Tibial artery (tissue), 4 donors: ENCODE measurements at regions not wholly inside any gene's neighbourhood (a gene's known extent, or its start where the extent isn't known, plus 50 kb on each side); places are given as distances from the start of the nearest gene placed in this dataset.

Experiments used
- DNase-seq, 2 donors: peaks; one replicate each; pipeline ENCODE4 v3.0.0-alpha.2; 2019
- H3K27ac ChIP-seq, 2 donors: fragments of 200-600 bp; sonication (generic) in 1 of 2; 1 replicate in 1 of 2; 2 replicates in 1 of 2; pipeline ENCODE4 v1.5.1; 2018 to 2019; ENCODE audit warnings: mild to moderate bottlenecking in 1 of 2
- H3K27me3 ChIP-seq, 2 donors: fragments of 200-600 bp; sonication (generic) in 1 of 2; one replicate each; pipeline versions ENCODE4 v1.5.1 to v1.6.0; 2016 to 2019
- H3K36me3 ChIP-seq, 3 donors: fragments of 200-600 bp; sonication (generic) in 2 of 3; one replicate each; pipeline ENCODE4 v1.5.1; 2016 to 2019; ENCODE audit warnings: mild to moderate bottlenecking in 2 of 3
- H3K4me1 ChIP-seq, 4 donors: fragments of 200-600 bp; sonication (generic) in 2 of 4; 1 replicate in 3 of 4; 2 replicates in 1 of 4; pipeline ENCODE4 v1.5.1; 2016 to 2019
- H3K4me3 ChIP-seq, 2 donors: fragments of 200-600 bp; sonication (generic) in 1 of 2; 1 replicate in 1 of 2; 2 replicates in 1 of 2; pipeline ENCODE4 v1.5.1; 2018 to 2019; ENCODE audit warnings: mild to moderate bottlenecking in 2 of 2
- H3K9me3 ChIP-seq, 3 donors: fragments of 200-600 bp; sonication (generic) in 1 of 3; one replicate each; pipeline ENCODE4 v1.5.1; 2016 to 2019
- intact Hi-C: fragments of 100-400 bp; cut with DNase I; formaldehyde crosslinking; loops from one replicate; pipeline ENCODE4 v1.15.0; 2023; ENCODE audit warnings: low total_unique reads
- TF ChIP-seq, protein P1 (sequence below), 2 experiments: fragments of 200-600 bp in 1 of 2; fragments of 450-650 bp in 1 of 2; IDR thresholded peaks; one replicate each; pipeline ENCODE4 v1.5.1; 2017 to 2019; ENCODE audit warnings: antibody characterized with exemption in 2 of 2, mild to moderate bottlenecking in 1 of 2, moderate library complexity in 1 of 2

- Histone ChIP-seq H3K27me3 (no peaks in the 10 kb centered on the region), H3K4me1 (no peaks in the 10 kb centered on the region), H3K4me3 (no peak overlapping the region), H3K36me3 (no peaks in the 10 kb centered on the region), H3K27ac (no peak overlapping the region), H3K9me3 (peaks cover 0 to 6% (median 6%) of the 10 kb centered on the region in 3 donors)
- intact Hi-C loops, result loop anchor here (5.0 kb wide), 1 partner anchor 1813 kb away; no protein-coding TSS in a partner anchor
- TF ChIP-seq, protein P1, sequence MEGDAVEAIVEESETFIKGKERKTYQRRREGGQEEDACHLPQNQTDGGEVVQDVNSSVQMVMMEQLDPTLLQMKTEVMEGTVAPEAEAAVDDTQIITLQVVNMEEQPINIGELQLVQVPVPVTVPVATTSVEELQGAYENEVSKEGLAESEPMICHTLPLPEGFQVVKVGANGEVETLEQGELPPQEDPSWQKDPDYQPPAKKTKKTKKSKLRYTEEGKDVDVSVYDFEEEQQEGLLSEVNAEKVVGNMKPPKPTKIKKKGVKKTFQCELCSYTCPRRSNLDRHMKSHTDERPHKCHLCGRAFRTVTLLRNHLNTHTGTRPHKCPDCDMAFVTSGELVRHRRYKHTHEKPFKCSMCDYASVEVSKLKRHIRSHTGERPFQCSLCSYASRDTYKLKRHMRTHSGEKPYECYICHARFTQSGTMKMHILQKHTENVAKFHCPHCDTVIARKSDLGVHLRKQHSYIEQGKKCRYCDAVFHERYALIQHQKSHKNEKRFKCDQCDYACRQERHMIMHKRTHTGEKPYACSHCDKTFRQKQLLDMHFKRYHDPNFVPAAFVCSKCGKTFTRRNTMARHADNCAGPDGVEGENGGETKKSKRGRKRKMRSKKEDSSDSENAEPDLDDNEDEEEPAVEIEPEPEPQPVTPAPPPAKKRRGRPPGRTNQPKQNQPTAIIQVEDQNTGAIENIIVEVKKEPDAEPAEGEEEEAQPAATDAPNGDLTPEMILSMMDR (IDR thresholded peaks at IDR 0.05), result no peak
- DNase-seq, result no peak
Measured at GRCh38 chr13:97079726-97080125, 85.5 kb upstream of the OXGR1 start.

DNA sequence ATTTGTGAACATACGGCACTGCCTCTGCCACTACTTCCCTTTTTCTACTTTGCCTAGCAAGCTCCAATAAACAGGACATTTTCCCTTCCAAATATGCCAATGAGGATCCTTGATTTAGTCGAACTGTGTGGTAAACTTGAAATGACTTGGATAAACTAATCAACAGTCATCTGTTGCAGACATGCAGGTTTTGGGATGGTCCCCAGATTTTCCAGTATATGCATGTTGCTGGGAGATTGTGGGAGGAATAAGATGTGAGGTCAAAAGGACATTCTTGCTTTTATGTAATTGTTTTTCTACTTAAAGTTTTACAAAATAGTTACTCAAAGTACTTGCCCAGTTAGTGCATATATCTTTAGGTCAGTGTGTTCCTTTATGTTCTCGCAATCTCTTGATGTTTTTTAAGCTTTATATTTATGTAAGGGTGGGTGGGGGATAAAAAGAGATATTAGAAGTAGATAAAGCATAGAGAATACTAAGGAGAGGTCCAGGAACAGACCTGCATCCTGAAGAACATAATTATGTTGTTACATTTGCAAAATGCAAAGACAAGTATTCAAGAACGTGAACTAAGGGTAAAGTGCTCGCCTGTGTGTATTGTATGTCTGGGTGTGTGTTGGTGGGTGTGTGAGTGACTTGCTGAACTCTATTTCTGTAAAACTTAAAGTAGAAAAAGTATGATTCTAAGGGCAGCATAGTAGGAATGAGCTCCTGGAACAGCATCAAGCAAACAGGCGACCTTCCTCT is 88.4 kb upstream of the OXGR1 start:
- no peak for DNase-seq
- H3K9me3 ChIP-seq, result no peaks in the 10 kb centered on the region
- no peaks in the 10 kb centered on the region for H3K4me1 ChIP-seq
- intact Hi-C loops, result loop anchor here (5.0 kb wide), 1 partner anchor 1810 kb away; no protein-coding TSS in a partner anchor
- H3K36me3 ChIP-seq, result no peaks in the 10 kb centered on the region
- no peak overlapping the region for H3K27ac ChIP-seq
- H3K27me3 ChIP-seq, result no peaks in the 10 kb centered on the region
- TF ChIP-seq, protein P1 (IDR thresholded peaks at IDR 0.05), result no peak
- no peak overlapping the region for H3K4me3 ChIP-seq

- Histone ChIP-seq H3K27me3 (no peaks in the 10 kb centered on the region), H3K4me3 (no peak overlapping the region), H3K36me3 (no peaks in the 10 kb centered on the region), H3K4me1 (no peaks in the 10 kb centered on the region), H3K9me3 (no peaks in the 10 kb centered on the region), H3K27ac (no peak overlapping the region)
- TF ChIP-seq, protein P1 (IDR thresholded peaks at IDR 0.05), result no peak
- intact Hi-C loops, result no loop called here
- no peak for DNase-seq
Measured at GRCh38 chr13:97091196-97091595, 96.9 kb upstream of the OXGR1 start.

- no peaks in the 10 kb centered on the region for H3K27me3 ChIP-seq
- intact Hi-C loops, result loop anchor here (5.0 kb wide), 1 partner anchor 279 kb away; no protein-coding TSS in a partner anchor
Measured at GRCh38 chr13:97100821-97101220, 106.5 kb upstream of the OXGR1 start.

GRCh38 chr13:97101912-97102708 is 107.8 kb upstream of the OXGR1 start:
- TF ChIP-seq, protein P1 (IDR thresholded peaks at IDR 0.05), result no peak
- no peaks in the 10 kb centered on the region for H3K27me3 ChIP-seq
- H3K27ac ChIP-seq, result no peak overlapping the region
- intact Hi-C loops, result loop anchor here (5.0 kb wide), 1 partner anchor 280 kb away; no protein-coding TSS in a partner anchor
- H3K4me1 ChIP-seq, result peaks cover 0 to 15% (median 0%) of the 10 kb centered on the region in 4 donors
- no peaks in the 10 kb centered on the region for H3K36me3 ChIP-seq
- no peak for DNase-seq
- peaks cover 0 to 11% (median 0%) of the 10 kb centered on the region in 3 donors for H3K9me3 ChIP-seq
- no peak overlapping the region for H3K4me3 ChIP-seq

More at GRCh38 chr13:97100821-97101220, 106.5 kb upstream of the OXGR1 start:
- no peak for DNase-seq
- H3K9me3 ChIP-seq, result peaks cover 0 to 11% (median 0%) of the 10 kb centered on the region in 3 donors
- no peak overlapping the region for H3K27ac ChIP-seq
- TF ChIP-seq, protein P1 (IDR thresholded peaks at IDR 0.05), result no peak
- H3K4me1 ChIP-seq, result peaks cover 0 to 2% (median 0%) of the 10 kb centered on the region in 4 donors
- H3K36me3 ChIP-seq, result no peaks in the 10 kb centered on the region
- no peak overlapping the region for H3K4me3 ChIP-seq
